ENCODE measurements at regions not wholly inside any gene's neighbourhood (a gene's known extent, or its start where the extent isn't known, plus 50 kb on each side); places are given as distances from the start of the nearest gene placed in this dataset.

DNA sequence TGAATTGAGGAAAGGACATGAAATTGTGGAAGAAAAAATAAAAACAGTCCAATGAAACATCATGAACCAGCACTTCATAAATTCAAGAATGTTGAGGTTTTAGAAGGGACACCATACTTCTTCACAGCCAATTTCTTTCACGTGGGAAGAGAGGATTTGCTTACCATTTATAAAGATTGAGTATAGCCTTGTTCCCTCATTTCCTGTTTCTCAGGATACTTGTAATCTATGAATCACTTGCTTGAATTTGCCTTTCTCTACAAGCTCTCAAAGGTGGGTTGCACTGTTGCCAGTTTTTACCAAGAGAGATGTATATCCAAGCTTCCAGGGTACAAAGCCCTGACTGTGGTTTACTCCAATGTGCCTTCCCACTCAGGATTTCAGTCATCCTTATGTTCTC is 116.1 kb downstream of the DUSP6 start:
- Histone ChIP-seq H3K27me3 (ENCODE audit: control insufficient read depth, extremely low read depth, insufficient read depth, low read length) (no peaks in the 10 kb centered on the region), H3K79me2 (ENCODE audit: control insufficient read depth, insufficient read depth, low read length) (no peaks in the 10 kb centered on the region), H3K4me1 (ENCODE audit: control insufficient read depth, extremely low read depth, insufficient read depth, low read length) (peaks cover 31% of the 10 kb centered on the region), H3K4me2 (ENCODE audit: control insufficient read depth, extremely low read depth, insufficient read depth, low read depth, low read length) (peak overlapping the region; percentile 44), H2AFZ (ENCODE audit: control insufficient read depth, low read length) (no peak overlapping the region), H3K36me3 (ENCODE audit: control insufficient read depth in 2 of 2, extremely low read depth in 1 of 2, insufficient read depth in 2 of 2, low read length in 2 of 2) (no peaks in the 10 kb centered on the region), H3K4me3 (ENCODE audit: control insufficient read depth in 2 of 3, extremely low read depth in 1 of 3, insufficient read depth in 2 of 3, low read depth in 1 of 3, low read length in 3 of 3) (no peak overlapping the region), H4K20me1 (ENCODE audit: control insufficient read depth, extremely low read depth, insufficient read depth, low read length) (no peaks in the 10 kb centered on the region), H3K9me3 (ENCODE audit: control insufficient read depth, low read depth, low read length) (no peaks in the 10 kb centered on the region), H3K27ac (ENCODE audit: control insufficient read depth, insufficient read depth, low read length) (peak overlapping the region; percentile 42), H3K9me1 (ENCODE audit: control insufficient read depth, extremely low read depth, insufficient read depth, low read length) (no peaks in the 10 kb centered on the region), H3K9ac (ENCODE audit: control insufficient read depth, extremely low read depth, insufficient read depth, low read length) (no peak overlapping the region)
- DNase-seq (ENCODE audit: low read depth, low spot score) (no peak), FAIRE-seq (peak; percentile 89)
- TF ChIP-seq EZH2 (IDR thresholded peaks at IDR 0.05; ENCODE audit: low read length), result no peak
- TF ChIP-seq, protein P1, sequence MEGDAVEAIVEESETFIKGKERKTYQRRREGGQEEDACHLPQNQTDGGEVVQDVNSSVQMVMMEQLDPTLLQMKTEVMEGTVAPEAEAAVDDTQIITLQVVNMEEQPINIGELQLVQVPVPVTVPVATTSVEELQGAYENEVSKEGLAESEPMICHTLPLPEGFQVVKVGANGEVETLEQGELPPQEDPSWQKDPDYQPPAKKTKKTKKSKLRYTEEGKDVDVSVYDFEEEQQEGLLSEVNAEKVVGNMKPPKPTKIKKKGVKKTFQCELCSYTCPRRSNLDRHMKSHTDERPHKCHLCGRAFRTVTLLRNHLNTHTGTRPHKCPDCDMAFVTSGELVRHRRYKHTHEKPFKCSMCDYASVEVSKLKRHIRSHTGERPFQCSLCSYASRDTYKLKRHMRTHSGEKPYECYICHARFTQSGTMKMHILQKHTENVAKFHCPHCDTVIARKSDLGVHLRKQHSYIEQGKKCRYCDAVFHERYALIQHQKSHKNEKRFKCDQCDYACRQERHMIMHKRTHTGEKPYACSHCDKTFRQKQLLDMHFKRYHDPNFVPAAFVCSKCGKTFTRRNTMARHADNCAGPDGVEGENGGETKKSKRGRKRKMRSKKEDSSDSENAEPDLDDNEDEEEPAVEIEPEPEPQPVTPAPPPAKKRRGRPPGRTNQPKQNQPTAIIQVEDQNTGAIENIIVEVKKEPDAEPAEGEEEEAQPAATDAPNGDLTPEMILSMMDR (optimal IDR thresholded peaks at IDR 0.05 in 1 of 3, IDR thresholded peaks at IDR 0.05 in 1 of 3, conservative IDR thresholded peaks at IDR 0.05 in 1 of 3; ENCODE audit: extremely low read depth in 1 of 3, insufficient read depth in 2 of 3, low read length in 3 of 3), result no peak
- dilution Hi-C loops (cut with MboI; ENCODE audit: extremely low pct_ligation_motif_present, low sequenced_read_pairs), result no loop called here

DNA sequence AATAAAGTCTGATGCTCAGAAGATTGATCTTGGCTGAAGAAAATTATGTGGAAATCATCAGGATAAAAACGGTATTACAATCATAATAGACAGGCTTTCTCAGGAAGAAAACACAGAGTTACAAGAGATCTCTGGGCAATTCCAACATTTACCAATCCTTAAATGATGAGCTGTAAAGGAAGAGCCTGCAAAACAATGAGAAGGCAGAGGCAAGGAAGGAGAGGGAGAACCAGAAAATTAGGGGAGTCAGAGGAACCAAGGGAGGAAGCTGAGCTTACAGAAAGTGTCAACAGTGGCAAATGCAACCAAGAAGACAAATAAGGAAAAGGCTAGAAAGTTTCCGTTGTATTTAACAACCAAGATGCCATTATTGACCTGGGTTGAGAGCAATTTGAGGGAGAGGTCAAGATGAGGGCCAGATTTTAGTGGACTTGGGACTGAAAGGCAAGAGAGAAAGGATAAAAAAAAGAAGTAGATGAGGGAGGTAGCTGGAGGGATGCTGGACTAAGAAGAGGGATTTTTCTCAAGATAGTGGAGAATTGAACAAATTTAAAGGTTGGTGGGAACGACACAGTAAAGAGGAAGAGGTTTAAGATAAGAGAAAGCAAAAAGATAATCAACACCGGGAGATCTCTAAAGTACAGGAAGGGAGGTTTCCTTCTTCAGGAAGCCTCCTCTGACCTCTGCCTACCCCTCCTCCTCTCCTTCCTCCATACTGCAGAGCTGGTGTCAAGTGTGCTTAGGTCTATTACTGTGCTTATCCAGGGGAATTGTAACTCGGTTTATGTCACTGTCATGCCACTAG is 116.9 kb downstream of the DUSP6 start:
- no peaks in the 10 kb centered on the region for H4K20me1 ChIP-seq (ENCODE audit: control insufficient read depth, extremely low read depth, insufficient read depth, low read length)
- no peaks in the 10 kb centered on the region for H3K36me3 ChIP-seq (ENCODE audit: control insufficient read depth in 2 of 2, extremely low read depth in 1 of 2, insufficient read depth in 2 of 2, low read length in 2 of 2)
- H3K4me1 ChIP-seq (ENCODE audit: control insufficient read depth, extremely low read depth, insufficient read depth, low read length), result peaks cover 39% of the 10 kb centered on the region
- H3K9ac ChIP-seq (ENCODE audit: control insufficient read depth, extremely low read depth, insufficient read depth, low read length), result no peak overlapping the region
- H3K4me3 ChIP-seq (ENCODE audit: control insufficient read depth in 2 of 3, extremely low read depth in 1 of 3, insufficient read depth in 2 of 3, low read depth in 1 of 3, low read length in 3 of 3), result no peak overlapping the region
- TF ChIP-seq, protein P1 (optimal IDR thresholded peaks at IDR 0.05 in 1 of 3, IDR thresholded peaks at IDR 0.05 in 1 of 3, conservative IDR thresholded peaks at IDR 0.05 in 1 of 3; ENCODE audit: extremely low read depth in 1 of 3, insufficient read depth in 2 of 3, low read length in 3 of 3), result no peak
- TF ChIP-seq EZH2 (IDR thresholded peaks at IDR 0.05; ENCODE audit: low read length), result no peak
- H3K27me3 ChIP-seq (ENCODE audit: control insufficient read depth, extremely low read depth, insufficient read depth, low read length), result no peaks in the 10 kb centered on the region
- FAIRE-seq (peak; percentile 66), DNase-seq (ENCODE audit: low read depth, low spot score) (no peak)
- H3K79me2 ChIP-seq (ENCODE audit: control insufficient read depth, insufficient read depth, low read length), result no peaks in the 10 kb centered on the region
- H2AFZ ChIP-seq (ENCODE audit: control insufficient read depth, low read length), result no peak overlapping the region
- no peaks in the 10 kb centered on the region for H3K9me3 ChIP-seq (ENCODE audit: control insufficient read depth, low read depth, low read length)
- H3K27ac ChIP-seq (ENCODE audit: control insufficient read depth, insufficient read depth, low read length), result no peak overlapping the region
- dilution Hi-C loops (cut with MboI; ENCODE audit: extremely low pct_ligation_motif_present, low sequenced_read_pairs), result no loop called here
- H3K9me1 ChIP-seq (ENCODE audit: control insufficient read depth, extremely low read depth, insufficient read depth, low read length), result no peaks in the 10 kb centered on the region
- H3K4me2 ChIP-seq (ENCODE audit: control insufficient read depth, extremely low read depth, insufficient read depth, low read depth, low read length), result no peak overlapping the region
